A673 (cell line): ENCODE measurements at regions not wholly inside any gene's neighbourhood (a gene's known extent, or its start where the extent isn't known, plus 50 kb on each side); places are given as distances from the start of the nearest gene placed in this dataset.

ENCODE experiments used
- CTCF ChIP-seq: fragments of 300-800, 200-600 bp; sonication (generic); conservative IDR thresholded peaks from 2 replicates; pipeline ENCODE4 v1.5.1; 2017; ENCODE audit warnings: low read depth, mild to moderate bottlenecking, antibody characterized with exemption, low read length, moderate library complexity, mixed read lengths
- EZH2 ChIP-seq: fragments of 200-600 bp; sonication (generic); IDR thresholded peaks from 2 replicates; pipeline ENCODE4 v1.6.1; 2017; ENCODE audit warnings: borderline replicate concordance, low read depth, mild to moderate bottlenecking, mixed read lengths, antibody characterized with exemption, low read length; ENCODE audit not compliant: poor library complexity, severe bottlenecking

- TF ChIP-seq CTCF (no peak), EZH2 (no peak)
Measured at GRCh38 chr3:137926991-137927390, 83.0 kb upstream of the CLDN18 start.
